DMS153 treated with DMSO at 0.1 percent for 48 hours (cell line): ENCODE measurements at regions not wholly inside any gene's neighbourhood (a gene's known extent, or its start where the extent isn't known, plus 50 kb on each side); places are given as distances from the start of the nearest gene placed in this dataset.
A peak's percentile ranks its signal among the peaks of the same experiment; 100 is the strongest.

Source experiments
- DNase-seq: peaks from one replicate; lab custom pipeline; 2025; ENCODE audit not compliant: unreplicated experiment; lab: John Stamatoyannopoulos, UW

GRCh38 chr12:34188974-34189373, 166.7 kb downstream of the ALG10 start:
- DNase-seq: no peak

GRCh38 chr12:34190054-34190453, 167.8 kb downstream of the ALG10 start:
- no peak for DNase-seq

- DNase-seq: no peak
These were observed 176.6 kb downstream of the ALG10 start for GRCh38 chr12:34198924-34199323.

- no peak for DNase-seq
These were observed 181.7 kb downstream of the ALG10 start for GRCh38 chr12:34203866-34204620.

DNA sequence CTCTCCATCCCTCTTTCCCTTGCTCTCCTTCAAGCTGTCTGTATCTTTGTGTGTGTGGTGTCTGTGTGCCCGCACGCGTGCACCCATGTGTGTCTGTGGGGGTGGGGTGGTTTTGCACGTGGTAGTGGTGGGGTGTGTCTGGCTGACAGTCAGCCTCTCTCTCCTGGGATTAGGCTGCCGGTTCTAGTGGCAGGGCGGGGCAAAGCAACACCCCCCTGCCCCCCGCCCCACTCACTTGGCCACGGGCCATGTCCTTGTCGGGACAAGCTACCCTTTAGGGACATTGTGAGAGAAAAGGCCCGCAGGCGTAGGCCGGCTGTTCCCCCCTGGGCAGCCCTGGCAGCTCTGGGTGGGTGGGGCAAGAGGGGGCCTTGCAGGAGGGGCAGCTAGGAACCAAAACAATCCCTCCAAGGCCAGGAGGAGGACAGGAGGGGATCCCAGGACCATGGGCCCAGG, 182.6 kb downstream of the ALG10 start:
- DNase-seq: no peak

- DNase-seq: no peak
These were observed 183.1 kb downstream of the ALG10 start for GRCh38 chr12:34205401-34205800.

DNA sequence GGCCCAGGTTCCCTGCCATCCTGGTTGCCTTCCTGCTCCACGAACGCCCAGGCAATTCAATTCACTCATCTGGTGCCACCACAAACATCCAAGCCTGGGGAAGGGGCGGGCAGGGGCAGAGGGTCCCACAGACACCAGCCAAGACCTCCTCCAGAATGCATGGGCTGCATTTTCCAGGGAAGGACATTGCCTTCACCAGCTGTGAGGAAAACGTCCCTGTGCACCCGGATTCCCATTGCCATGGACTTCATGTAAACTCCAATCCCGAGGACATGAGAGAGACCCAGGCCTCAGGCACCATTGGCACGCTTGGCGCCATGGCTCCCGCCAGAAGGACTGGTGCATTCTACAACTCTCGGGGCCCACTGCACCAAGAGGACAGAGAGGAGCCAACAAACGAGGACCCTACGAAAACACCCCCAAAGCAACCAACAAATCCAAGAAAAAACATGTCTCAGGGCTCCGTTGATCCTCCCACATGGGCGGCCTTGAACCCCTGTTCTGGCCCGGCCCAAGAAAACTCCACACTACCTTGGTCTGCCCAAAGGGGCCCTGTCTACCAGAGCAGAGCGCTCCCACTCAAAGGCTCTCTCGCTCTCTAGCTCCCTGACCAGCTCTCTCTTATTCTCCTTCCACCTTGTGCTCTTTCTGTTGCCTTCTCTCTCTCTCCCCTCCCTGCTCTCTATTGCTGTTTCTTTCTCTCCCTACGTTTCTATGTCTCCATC, 183.9 kb downstream of the ALG10 start:
- no peak for DNase-seq

DNA sequence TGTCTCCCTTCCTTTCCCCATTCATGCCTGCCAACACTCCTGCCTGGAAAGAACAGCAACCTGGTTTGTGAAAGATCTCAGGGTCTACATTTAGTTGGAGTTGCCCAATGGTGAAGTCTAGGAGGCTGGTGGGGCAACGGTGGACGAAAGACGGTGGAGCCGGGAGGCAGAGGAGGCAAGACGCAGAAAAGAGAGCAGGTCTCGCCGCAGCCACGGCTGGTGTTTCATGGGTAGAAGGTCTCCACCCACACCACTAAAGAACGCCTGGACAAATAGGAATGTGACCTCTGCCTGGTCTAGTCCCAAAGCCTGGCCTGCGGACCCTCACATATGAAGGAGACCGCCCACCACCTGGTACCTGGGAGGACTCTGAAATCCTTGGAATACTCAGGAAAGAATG, 185.6 kb downstream of the ALG10 start:
- DNase-seq: no peak

- DNase-seq: no peak
These were observed 186.3 kb downstream of the ALG10 start for GRCh38 chr12:34208331-34209258.

DNA sequence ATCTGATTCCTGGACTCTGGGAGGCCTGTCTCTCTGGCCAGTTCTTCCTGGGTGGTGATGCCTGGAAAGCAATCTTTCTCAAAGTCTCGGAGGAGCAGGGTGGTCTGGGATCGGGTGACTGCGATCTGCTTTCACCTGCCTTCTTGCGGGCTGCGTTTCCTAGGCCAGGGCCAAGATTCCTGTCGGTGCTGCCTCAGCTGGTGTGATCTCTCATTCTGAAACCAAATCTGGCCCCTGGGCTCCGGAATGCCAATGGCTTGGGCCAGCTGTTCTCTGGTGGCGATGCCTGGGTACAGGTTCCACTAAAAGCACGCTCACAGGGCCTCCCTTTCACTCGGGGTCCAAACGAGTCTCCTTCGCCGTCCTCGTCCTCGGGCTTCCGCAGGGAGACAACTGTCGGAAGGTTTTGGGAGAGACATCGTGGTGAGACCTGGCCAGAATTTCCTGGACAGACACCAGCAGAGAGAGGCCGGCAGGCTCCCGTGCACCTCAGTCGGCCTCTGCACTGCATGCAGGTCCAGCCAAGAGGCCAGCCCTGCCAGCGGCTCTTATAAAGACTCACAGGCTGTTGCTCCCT, 187.1 kb downstream of the ALG10 start:
- no peak for DNase-seq

DNA sequence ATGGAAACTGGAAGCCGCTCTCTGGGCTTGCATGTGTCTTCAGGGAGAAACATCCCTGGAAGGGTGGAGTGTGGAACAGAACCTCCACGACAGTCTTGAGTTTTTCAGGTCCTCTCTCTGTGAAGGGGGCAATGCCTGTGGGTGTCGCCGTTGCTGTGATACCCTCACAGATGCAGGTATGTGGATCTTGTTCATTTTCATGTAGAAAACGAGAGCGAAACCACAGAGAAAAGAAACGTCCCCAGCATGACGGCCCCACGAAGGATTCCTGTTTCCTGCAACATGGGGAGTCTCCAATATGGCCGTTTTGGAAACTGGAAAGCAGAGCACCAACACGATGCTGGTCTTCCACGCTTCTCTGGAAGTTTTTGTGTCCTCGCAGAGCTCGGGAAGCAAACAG, 187.9 kb downstream of the ALG10 start:
- DNase-seq: no peak

- DNase-seq: no peak
These were observed 188.6 kb downstream of the ALG10 start for GRCh38 chr12:34210689-34211530.

DNA sequence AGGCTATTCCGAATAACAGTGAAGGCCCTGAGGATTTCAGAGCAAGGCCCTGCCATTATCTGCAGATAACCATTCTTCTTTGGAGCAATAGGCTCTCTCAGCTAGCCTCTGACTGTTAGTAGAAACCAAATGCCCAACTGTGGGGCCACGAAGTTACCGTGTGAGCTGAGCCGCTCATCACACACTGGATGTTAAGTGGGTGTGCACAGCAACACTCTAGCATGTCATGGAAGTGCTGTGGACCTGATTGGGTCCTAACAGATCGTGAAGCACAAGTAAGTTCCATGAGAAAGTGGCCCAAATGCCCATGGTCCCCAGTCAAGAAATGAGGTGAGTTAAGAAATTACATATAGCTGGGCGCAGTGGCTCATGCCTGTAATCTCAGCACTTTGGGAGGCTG, 190.4 kb downstream of the ALG10 start:
- no peak for DNase-seq

- DNase-seq: no peak
These were observed 191.7 kb downstream of the ALG10 start for GRCh38 chr12:34214011-34214410.

DNA sequence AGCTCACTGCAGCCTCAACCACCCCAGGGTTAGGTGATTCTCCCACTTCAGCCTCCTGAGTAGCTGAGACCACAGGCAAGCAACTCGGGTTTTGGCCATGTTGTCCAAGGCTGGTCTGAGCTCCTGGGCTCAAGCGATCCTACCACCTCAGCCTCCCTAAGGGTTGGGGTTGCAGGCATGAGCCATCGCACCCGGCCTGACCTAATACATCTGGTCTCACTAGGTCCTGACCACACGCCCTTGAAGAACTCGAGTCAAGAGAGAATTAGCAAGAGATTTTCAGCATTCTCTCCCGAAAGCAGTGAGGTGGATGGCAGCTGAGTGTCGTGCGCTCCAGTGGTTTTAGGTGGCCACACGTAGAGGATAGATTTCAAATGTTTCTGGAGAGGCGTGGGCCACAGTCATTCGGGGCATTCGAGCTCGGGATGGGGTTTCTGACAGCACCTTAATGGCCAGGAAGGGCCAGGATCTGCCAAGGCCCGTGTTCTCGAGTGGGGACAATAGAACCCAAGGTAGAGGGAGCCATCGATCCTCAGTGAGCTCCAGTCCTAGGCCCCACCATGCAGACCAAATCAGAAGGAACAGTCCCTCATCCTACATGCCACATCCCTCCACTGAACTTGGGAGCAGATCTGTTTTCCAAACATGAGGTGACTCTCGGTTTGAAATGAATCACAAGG, 193.1 kb downstream of the ALG10 start:
- no peak for DNase-seq

- DNase-seq: no peak
These were observed 193.6 kb downstream of the ALG10 start for GRCh38 chr12:34215893-34216285.

- DNase-seq: no peak
These were observed 195.4 kb downstream of the ALG10 start for GRCh38 chr12:34217660-34218059.

- DNase-seq: peak; percentile 57
These were observed 196.1 kb downstream of the ALG10 start for GRCh38 chr12:34218193-34219045.
